GM12872 (cell line): ENCODE measurements at regions not wholly inside any gene's neighbourhood (a gene's known extent, or its start where the extent isn't known, plus 50 kb on each side); places are given as distances from the start of the nearest gene placed in this dataset.

Experiments used
- TF ChIP-seq, protein P1 (sequence below): IDR thresholded peaks from 3 replicates; pipeline ENCODE4 v1.5.1; 2011; ENCODE audit warnings: low read depth, mild to moderate bottlenecking, low read length, moderate library complexity; ENCODE audit not compliant: insufficient read depth

DNA sequence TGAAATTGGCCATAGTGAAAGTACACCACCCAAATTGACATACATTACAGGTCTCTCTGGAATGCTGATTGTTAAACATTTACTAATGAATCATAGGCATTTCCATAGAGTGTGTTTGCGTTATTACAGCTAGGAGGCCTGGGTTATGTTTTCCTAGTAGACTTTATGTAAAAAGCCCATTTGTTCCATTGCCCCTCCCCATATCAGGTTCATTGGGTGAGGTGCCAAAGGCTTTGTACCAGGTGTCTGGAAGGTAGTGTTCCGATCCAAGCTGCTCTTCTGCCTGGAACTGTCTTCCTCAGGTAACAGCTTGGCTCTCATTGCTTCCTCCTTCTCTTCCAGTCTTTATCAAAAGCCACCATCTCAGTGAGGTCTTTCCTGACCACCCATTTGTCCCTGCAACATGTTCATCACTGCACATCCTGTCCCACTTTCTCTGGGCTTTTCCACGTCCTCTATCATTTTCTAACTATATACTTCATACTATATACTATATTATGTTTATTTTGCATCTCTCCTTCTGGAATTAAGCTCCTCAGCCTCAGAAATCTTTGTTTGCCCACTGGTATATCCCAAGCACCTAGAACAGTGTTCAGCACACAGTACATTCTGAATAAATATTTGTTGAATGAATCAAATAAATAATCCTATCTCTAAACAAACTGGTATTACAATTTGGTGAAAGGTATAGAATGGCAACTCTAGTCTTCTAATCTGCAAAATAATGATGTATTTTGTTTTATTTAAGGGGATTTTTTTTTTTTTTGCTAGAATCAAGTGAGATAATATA is 252.3 kb downstream of the KTN1 start:
- TF ChIP-seq, protein P1, sequence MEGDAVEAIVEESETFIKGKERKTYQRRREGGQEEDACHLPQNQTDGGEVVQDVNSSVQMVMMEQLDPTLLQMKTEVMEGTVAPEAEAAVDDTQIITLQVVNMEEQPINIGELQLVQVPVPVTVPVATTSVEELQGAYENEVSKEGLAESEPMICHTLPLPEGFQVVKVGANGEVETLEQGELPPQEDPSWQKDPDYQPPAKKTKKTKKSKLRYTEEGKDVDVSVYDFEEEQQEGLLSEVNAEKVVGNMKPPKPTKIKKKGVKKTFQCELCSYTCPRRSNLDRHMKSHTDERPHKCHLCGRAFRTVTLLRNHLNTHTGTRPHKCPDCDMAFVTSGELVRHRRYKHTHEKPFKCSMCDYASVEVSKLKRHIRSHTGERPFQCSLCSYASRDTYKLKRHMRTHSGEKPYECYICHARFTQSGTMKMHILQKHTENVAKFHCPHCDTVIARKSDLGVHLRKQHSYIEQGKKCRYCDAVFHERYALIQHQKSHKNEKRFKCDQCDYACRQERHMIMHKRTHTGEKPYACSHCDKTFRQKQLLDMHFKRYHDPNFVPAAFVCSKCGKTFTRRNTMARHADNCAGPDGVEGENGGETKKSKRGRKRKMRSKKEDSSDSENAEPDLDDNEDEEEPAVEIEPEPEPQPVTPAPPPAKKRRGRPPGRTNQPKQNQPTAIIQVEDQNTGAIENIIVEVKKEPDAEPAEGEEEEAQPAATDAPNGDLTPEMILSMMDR, result no peak

DNA sequence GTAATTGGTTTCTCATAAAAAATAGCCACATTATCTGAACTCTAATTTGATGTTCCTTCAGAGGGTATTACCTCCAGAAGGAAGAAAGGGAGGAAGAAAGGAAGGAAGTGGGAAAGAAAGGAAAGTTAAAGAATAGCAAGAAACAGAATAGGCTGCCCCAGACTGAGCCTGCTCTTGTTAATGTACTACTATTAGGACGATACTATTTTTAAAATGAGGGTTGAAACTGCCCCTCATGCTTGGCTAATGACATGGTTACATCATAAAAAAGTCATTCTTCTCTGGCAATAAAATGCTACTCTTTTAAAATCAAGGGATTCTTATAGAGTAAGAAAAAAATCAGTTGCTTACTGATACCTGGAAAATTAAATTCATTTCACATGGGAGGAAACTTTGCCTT is 253.0 kb downstream of the KTN1 start:
- TF ChIP-seq, protein P1, result no peak

DNA sequence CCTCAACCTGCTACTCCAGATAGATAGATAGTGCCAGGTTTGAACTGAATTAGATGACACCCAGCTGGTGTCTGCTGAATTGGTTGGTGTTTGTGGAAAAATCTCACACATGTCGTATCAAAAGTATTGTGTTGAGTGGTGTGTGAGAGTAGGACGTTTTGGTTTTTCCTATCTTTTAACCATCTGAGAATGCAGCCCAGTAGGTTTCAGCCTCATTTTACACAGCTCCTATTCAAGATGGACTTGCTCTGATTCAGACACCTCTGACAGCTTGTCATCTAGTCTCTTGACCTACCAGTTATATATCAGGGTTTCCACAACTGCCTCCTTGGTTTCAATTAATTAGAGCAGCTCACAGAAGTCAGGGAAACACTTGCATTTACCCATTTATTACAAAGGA is 254.4 kb downstream of the KTN1 start:
- TF ChIP-seq, protein P1, result no peak

DNA sequence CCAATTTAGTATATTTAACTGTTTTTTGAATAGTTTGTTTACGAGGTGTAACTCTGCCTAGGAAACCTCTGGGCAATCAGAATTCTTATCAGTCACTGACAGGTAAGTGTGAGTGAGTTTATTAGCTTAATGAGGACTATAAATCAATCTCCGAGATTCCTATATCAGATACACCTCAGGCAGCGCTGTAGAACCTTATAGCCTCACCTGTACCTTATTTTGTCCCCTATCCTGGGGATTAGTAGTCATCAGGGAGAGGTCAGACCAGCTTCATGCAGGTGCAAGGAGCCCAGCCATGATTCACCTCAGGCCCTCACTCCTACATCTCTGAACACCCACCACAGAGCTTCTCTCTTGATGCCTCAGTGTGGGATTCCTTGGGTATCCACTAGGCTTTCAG is 256.0 kb downstream of the KTN1 start:
- TF ChIP-seq, protein P1, result no peak

DNA sequence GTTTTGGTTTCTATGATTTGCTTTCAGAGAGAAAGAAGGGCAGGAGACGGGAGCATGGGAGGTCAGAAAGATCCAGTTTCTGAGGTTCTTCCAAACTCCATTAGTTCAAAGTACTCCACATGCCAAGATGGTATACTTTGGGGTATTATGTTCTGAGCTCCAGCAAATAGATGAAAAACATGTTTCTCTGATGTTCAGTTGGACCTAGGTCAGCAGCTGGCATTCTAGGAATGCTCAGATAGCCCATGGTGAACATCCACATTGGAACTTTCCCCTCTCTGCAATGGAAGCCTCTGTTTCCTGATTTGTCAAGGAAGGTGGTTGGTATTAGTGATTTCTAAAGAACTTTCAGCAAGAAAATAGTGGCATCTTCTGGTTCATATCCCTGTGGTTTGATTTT is 257.5 kb downstream of the KTN1 start:
- TF ChIP-seq, protein P1, result no peak

DNA sequence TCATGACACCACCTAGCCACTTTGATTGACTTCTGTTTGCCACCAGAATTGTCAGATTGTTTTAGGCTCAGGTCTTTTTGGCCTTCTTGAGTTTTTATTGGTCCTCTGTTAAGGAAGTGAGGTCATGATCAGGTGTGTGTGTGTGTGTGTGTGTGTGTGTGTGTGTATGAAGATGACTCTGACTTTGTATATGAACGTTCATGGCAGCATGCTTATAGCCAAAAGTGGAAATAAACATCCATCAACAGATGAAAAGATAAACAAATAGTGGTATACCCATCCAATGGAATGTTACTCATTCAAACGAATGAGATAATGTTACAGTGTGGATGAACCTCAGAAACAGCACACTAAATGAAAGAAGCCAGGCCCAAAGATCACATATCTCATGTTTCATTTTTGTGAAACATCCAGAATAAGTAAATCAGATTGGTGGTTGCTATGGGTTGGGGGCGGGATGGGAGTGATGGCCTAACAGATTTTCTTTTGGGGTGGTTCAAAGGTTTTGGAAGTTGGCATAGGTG is 258.6 kb downstream of the KTN1 start:
- TF ChIP-seq, protein P1, result no peak

DNA sequence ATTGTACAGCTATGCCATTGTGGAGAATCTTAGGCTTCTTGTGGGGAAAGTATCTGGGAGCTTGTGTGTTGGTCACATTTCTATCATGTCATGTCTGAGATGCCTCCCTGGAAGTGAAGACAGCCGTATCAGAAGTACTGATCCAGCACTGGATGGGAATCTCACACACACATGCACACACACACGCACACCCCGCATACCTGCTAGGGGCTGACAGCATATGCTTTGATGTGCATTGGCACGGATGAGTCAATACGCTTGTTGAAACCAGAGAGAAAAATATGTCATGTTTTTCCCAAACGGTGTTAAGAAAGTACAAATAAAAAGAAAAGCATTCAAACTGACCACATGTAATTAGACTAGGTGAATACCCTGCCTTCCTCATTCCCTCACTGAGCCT is 260.8 kb downstream of the KTN1 start:
- TF ChIP-seq, protein P1, result no peak
